Right cardiac atrium (tissue), 5 donors: ENCODE measurements at regions not wholly inside any gene's neighbourhood (a gene's known extent, or its start where the extent isn't known, plus 50 kb on each side); places are given as distances from the start of the nearest gene placed in this dataset.
"Not testable (repeated sequence)": the region's sequence is repeated elsewhere in the genome, so short reads cannot be mapped to it uniquely, and the experiment has no call there.

Experiments
- ATAC-seq, 2 donors: fragments of 200-7000 bp; cut with Tn5 transposase; one replicate each; pipeline versions ENCODE4 v1.8.0 to v1.9.1; 2020; ENCODE audit warnings: moderate library complexity in 2 of 2, mild to moderate bottlenecking in 1 of 2
- DNase-seq, 3 donors: peaks; one replicate each; pipeline ENCODE4 v3.0.0-alpha.2; 2020
- H3K27ac ChIP-seq: one replicate; pipeline ENCODE4 v1.5.1; 2013; ENCODE audit warnings: mild to moderate bottlenecking, low read length, control low read depth, moderate library complexity
- H3K27me3 ChIP-seq: one replicate; pipeline ENCODE4 v1.6.1; 2013; ENCODE audit not compliant: control insufficient read depth, insufficient read depth
- H3K4me1 ChIP-seq: one replicate; pipeline ENCODE4 v1.6.1; 2013; ENCODE audit warnings: low read length; ENCODE audit not compliant: control insufficient read depth, insufficient read depth
- H3K4me3 ChIP-seq: one replicate; pipeline ENCODE4 v1.5.1; 2013; ENCODE audit warnings: low read length, control low read depth
- H3K9me3 ChIP-seq: one replicate; pipeline ENCODE4 v1.6.1; 2013; ENCODE audit warnings: low read length; ENCODE audit not compliant: control insufficient read depth
- WGBS: extraction: QIAGEN DNeasy Blood & Tissue Kit; methylation state at CpG from one replicate; pipeline ENCODE4 v1.1.7; 2013; 5-methylcytosine and 5-hydroxymethylcytosine counted together
- intact Hi-C, 4 donors: fragments of 100-400 bp; cut with DNase I; formaldehyde crosslinking; loops; one replicate each; pipeline versions ENCODE4 v1.11.0 to v1.14.0; 2022 to 2023
- donor health status: healthy with polysubstance abuse.
- donor health status: DM: no; HTN: yes; CAD: no.
- donor health status: DM: no; HTN: no; CAD: no.
- donor health status: DM: no; HTN: yes; CAD: no; lungs with severe emphysema.
- donor health status: DM: yes; HTN: yes; CAD: no.

GRCh38 chr14:105623178-105623577, 96.8 kb downstream of the TMEM121 start:
- intact Hi-C loops: not testable (repeated sequence)

DNA sequence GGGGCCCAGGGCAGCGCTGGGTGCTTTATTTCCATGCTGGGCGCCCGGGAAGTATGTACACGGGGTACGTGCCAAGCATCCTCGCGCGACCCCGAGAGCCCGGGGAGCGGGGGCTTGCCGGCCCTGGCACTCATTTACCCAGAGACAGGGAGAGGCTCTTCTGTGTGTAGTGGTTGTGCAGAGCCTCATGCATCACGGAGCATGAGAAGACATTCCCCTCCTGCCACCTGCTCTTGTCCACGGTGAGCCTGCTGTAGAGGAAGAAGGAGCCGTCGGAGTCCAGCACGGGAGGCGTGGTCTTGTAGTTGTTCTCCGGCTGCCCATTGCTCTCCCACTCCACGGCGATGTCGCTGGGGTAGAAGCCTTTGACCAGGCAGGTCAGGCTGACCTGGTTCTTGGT, 98.0 kb downstream of the TMEM121 start:
- ATAC-seq, H3K27ac ChIP-seq, H3K4me3 ChIP-seq, intact Hi-C loops, H3K27me3 ChIP-seq, H3K4me1 ChIP-seq, H3K9me3 ChIP-seq: not testable (repeated sequence)
- 88% methylated on average over 22 of the region's 22 CpGs for WGBS
- DNase-seq: peak in 1 of 3 donors; percentile 21

More at GRCh38 chr14:105623178-105623577, 96.8 kb downstream of the TMEM121 start:
- H3K4me1 ChIP-seq, H3K27ac ChIP-seq, H3K4me3 ChIP-seq, H3K27me3 ChIP-seq, ATAC-seq, H3K9me3 ChIP-seq: not testable (repeated sequence)
- 72% methylated on average over 14 of the region's 14 CpGs for WGBS
- peak in 2 of 3 donors; percentile 42 to 44 for DNase-seq

GRCh38 chr14:105624749-105625434, 98.5 kb downstream of the TMEM121 start:
- H3K4me3 ChIP-seq, H3K4me1 ChIP-seq, ATAC-seq, intact Hi-C loops, H3K27ac ChIP-seq, H3K9me3 ChIP-seq, H3K27me3 ChIP-seq: not testable (repeated sequence)
- 88% methylated on average over 25 of the region's 25 CpGs for WGBS
- DNase-seq: peak in 1 of 3 donors; percentile 30

- intact Hi-C loops, H3K9me3 ChIP-seq, DNase-seq, ATAC-seq, H3K27ac ChIP-seq, H3K4me1 ChIP-seq, H3K27me3 ChIP-seq, H3K4me3 ChIP-seq: not testable (repeated sequence)
- WGBS: 69% methylated on average over 9 of the region's 9 CpGs
Observed at GRCh38 chr14:105625448-105625847, 99.1 kb downstream of the TMEM121 start.

GRCh38 chr14:105626111-105626510, 99.7 kb downstream of the TMEM121 start:
- H3K9me3 ChIP-seq, DNase-seq, H3K4me3 ChIP-seq, ATAC-seq, H3K4me1 ChIP-seq, H3K27ac ChIP-seq, H3K27me3 ChIP-seq, intact Hi-C loops: not testable (repeated sequence)
- WGBS: 76% methylated on average over 12 of the region's 15 CpGs

DNA sequence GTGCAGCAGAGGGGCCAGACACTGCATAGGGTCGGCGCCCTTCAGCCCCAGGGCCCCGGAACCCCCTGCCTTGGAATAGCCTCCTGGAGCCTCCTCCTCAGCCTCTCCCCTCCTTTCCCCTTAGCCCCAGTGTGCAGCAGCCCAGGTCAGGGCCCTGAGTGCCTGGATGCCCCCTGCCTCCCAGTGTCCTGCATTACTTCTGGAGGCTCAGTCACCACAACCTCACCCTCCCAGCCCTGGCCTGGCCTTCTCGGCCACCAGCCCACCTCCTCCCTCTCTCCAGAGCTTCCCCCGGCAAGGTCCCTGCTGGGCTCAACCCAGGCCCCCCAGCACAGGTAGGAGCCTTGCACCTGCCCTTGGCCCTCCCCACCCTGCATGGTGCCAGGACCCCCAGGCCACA, 100.3 kb downstream of the TMEM121 start:
- DNase-seq, H3K27ac ChIP-seq, H3K4me3 ChIP-seq, ATAC-seq, intact Hi-C loops, H3K9me3 ChIP-seq, H3K27me3 ChIP-seq, H3K4me1 ChIP-seq: not testable (repeated sequence)
- WGBS: no CpG with 5 or more reads among the region's 5 CpGs

DNA sequence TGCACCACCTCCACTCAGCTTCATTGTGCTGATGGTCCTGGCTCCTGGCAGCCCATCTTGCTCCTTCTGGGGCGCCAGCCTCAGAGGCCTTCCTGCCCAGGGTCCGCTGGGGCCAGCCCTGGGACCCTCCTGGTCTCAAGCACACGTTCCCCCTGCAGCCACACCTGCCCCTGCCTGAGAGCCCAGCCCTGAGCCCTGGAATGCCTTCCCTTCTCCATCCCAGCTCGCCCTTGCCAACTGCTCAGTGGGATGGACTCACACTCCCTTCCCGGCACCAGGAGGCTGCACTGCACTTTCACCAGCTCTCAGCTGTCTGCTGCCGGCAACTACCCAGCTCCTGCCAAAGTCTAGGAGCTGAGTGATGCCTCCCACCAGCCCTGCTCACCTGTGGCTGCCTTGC, 100.9 kb downstream of the TMEM121 start:
- intact Hi-C loops: not testable (repeated sequence)
- 52% methylated on average over 5 of the region's 6 CpGs for WGBS

GRCh38 chr14:105627701-105628100, 101.3 kb downstream of the TMEM121 start:
- DNase-seq (peak in 1 of 3 donors; percentile 18), ATAC-seq (no peak)
- peaks cover 2% of the 10 kb centered on the region for H3K9me3 ChIP-seq
- H3K4me3 ChIP-seq: no peak overlapping the region
- 60% methylated on average over 9 of the region's 10 CpGs for WGBS
- no peak overlapping the region for H3K27ac ChIP-seq
- H3K27me3 ChIP-seq: no peaks in the 10 kb centered on the region
- no peaks in the 10 kb centered on the region for H3K4me1 ChIP-seq
- intact Hi-C loops: no loop called here

More for the DNA sequence above, 100.9 kb downstream of the TMEM121 start:
- H3K9me3 ChIP-seq, H3K4me3 ChIP-seq, H3K27me3 ChIP-seq, DNase-seq, H3K4me1 ChIP-seq, H3K27ac ChIP-seq, ATAC-seq: not testable (repeated sequence)

DNA sequence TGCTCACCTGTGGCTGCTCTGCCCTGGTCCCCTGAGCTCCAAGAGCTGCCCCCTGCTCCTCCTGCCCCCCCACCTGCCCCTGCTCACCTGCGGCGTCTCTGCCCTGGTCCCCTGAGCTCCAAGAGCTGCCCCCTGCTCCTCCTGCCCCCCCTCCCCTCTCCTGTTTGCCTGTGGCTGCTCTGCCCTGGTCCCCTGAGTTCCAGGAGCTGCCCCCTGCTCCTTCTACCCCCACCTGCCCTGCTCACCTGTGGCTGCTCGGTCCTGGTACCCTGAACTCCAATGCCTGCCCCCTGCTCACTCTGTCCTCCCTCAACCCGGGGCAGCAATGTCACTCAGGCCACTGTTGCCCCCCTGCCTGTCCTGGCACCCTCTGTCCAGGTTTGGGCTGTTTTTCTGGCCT, 101.7 kb downstream of the TMEM121 start:
- H3K4me1 ChIP-seq, H3K27ac ChIP-seq, H3K4me3 ChIP-seq, intact Hi-C loops, H3K27me3 ChIP-seq, H3K9me3 ChIP-seq: not testable (repeated sequence)
- 65% methylated on average over 4 of the region's 4 CpGs for WGBS
- ATAC-seq (peak in 1 of 2 donors; percentile 7), DNase-seq (peak in 1 of 3 donors; percentile 22)

DNA sequence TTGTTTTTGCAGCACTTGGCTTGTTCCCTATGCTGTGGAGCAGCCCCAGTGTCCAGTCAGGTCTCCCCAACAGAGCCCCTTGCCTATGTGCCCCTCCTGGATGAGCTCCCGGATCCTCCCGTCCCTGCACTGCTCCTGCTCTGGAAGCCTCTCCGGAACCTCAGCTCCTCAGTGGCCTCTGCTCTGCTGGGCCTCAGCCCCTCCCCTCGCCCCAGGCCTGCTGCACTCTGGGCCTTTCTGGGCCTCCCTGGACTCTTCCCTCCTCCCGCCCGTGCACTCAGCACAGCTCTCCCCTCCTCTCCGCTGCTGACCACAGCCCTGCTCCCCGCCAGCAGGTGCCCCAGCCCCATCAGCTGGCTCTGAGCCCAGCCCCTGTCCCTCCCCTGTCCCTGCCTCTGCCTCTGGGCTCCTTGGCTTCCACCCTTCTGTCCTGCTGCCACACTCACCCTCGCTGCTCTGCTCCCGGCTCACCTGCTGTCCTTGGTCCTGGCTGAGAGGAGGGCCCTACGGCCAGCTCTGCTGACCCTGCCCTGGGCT, 102.2 kb downstream of the TMEM121 start:
- H3K27me3 ChIP-seq, H3K27ac ChIP-seq, intact Hi-C loops, H3K9me3 ChIP-seq, DNase-seq, H3K4me3 ChIP-seq, H3K4me1 ChIP-seq: not testable (repeated sequence)
- 49% methylated on average over 9 of the region's 11 CpGs for WGBS
- peak; percentile 19 to 44 for ATAC-seq

GRCh38 chr14:105629091-105629885, 102.9 kb downstream of the TMEM121 start:
- H3K9me3 ChIP-seq, H3K27me3 ChIP-seq, H3K4me1 ChIP-seq, intact Hi-C loops, DNase-seq, H3K27ac ChIP-seq, H3K4me3 ChIP-seq: not testable (repeated sequence)
- 74% methylated on average over 38 of the region's 38 CpGs for WGBS
- ATAC-seq: peak; percentile 19 to 66
